ENCODE measurements at regions not wholly inside any gene's neighbourhood (a gene's known extent, or its start where the extent isn't known, plus 50 kb on each side); places are given as distances from the start of the nearest gene placed in this dataset.

DNA sequence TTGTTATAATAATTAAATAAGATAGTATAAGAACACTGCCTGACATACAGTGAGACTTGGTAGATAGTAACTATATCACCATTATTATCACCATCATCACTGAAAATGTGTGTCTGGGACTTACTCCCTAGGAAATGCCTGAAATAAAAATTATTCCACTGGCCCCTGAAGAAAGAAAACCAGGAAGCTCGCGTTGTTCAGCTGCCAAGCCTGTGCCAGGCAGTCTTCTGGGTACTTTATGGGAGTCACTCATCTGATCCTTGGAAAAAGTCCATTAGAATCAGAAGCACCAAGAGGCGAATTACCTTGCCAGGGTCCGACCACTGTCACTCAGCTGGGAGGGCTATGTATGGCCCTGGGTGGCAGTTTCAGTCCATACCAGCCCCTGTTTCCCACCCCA is 220.3 kb upstream of the TPM1 start:
- Mint-ChIP-seq H3K36me3 (ENCODE audit: unreplicated experiment) (no peaks in the 10 kb centered on the region), H3K27me3 (ENCODE audit: unreplicated experiment) (no peaks in the 10 kb centered on the region), H3K9me3 (ENCODE audit: unreplicated experiment) (no peaks in the 10 kb centered on the region), H3K4me3 (ENCODE audit: unreplicated experiment) (no peak overlapping the region), H3K4me1 (ENCODE audit: unreplicated experiment) (peaks cover 25% of the 10 kb centered on the region), H3K27ac (ENCODE audit: unreplicated experiment) (no peak overlapping the region)
- no peak for DNase-seq (ENCODE audit: extremely low spot score, unreplicated experiment)
- no peak for TF ChIP-seq CTCF (IDR thresholded peaks at IDR 0.05)

DNA sequence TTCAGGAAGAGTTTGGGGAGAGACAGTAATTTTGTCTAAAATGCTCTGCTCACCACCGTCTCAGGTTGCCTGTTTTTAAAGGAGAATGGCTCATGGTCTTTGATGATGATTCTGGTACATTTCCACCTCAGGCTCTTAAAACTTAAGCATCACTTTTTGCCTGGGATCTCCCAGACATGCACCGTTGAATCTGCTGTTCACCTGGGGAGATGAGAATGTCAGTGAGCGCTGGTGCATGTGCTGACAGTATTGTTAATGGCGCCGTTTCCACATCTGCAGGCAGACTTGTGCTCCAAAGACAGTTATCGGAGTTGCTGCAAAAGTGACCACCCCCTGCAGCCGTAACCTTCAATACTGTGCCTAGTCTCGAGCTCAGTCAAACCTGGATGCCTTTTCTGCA is 219.0 kb upstream of the TPM1 start:
- H3K4me1 Mint-ChIP-seq (ENCODE audit: unreplicated experiment), result peaks cover 25% of the 10 kb centered on the region
- no peaks in the 10 kb centered on the region for H3K36me3 Mint-ChIP-seq (ENCODE audit: unreplicated experiment)
- H3K27me3 Mint-ChIP-seq (ENCODE audit: unreplicated experiment), result no peaks in the 10 kb centered on the region
- no peaks in the 10 kb centered on the region for H3K9me3 Mint-ChIP-seq (ENCODE audit: unreplicated experiment)
- DNase-seq (ENCODE audit: extremely low spot score, unreplicated experiment), result no peak
- no peak for TF ChIP-seq CTCF (IDR thresholded peaks at IDR 0.05)
- H3K4me3 Mint-ChIP-seq (ENCODE audit: unreplicated experiment), result no peak overlapping the region
- peak overlapping the region; percentile 61 for H3K27ac Mint-ChIP-seq (ENCODE audit: unreplicated experiment)

GRCh38 chr15:62824111-62825015 is 218.2 kb upstream of the TPM1 start:
- H3K27ac Mint-ChIP-seq (ENCODE audit: unreplicated experiment), result peak overlapping the region; percentile 61

DNA sequence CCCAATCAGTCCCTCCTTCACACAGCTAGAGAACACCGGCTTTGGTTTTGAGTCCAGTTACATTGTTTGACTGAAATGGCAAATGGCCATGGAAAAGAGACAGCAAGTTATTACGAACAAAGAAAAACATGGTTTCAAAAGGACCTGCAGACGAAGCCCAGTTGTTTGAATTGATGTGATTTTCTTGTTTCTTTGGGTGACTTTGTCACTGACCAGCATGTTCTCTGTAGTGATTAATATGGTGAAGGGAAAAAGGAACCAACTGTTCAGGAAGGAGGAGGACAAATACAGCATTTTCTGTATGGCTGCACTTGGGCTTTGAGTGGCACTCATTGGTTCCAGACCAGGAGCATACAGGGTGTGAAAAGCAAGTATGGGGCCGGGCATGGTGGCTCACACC is 217.4 kb upstream of the TPM1 start:
- no peak for DNase-seq (ENCODE audit: extremely low spot score, unreplicated experiment)
- no peak overlapping the region for H3K27ac Mint-ChIP-seq (ENCODE audit: unreplicated experiment)
- TF ChIP-seq CTCF (IDR thresholded peaks at IDR 0.05), result no peak
- H3K27me3 Mint-ChIP-seq (ENCODE audit: unreplicated experiment), result no peaks in the 10 kb centered on the region
- H3K4me3 Mint-ChIP-seq (ENCODE audit: unreplicated experiment), result no peak overlapping the region
- H3K9me3 Mint-ChIP-seq (ENCODE audit: unreplicated experiment), result no peaks in the 10 kb centered on the region
- peaks cover 27% of the 10 kb centered on the region for H3K4me1 Mint-ChIP-seq (ENCODE audit: unreplicated experiment)
- peaks cover 1% of the 10 kb centered on the region for H3K36me3 Mint-ChIP-seq (ENCODE audit: unreplicated experiment)

More at GRCh38 chr15:62824111-62825015, 218.2 kb upstream of the TPM1 start:
- no peaks in the 10 kb centered on the region for H3K9me3 Mint-ChIP-seq (ENCODE audit: unreplicated experiment)
- no peaks in the 10 kb centered on the region for H3K27me3 Mint-ChIP-seq (ENCODE audit: unreplicated experiment)
- H3K4me1 Mint-ChIP-seq (ENCODE audit: unreplicated experiment), result peaks cover 25% of the 10 kb centered on the region
- H3K36me3 Mint-ChIP-seq (ENCODE audit: unreplicated experiment), result no peaks in the 10 kb centered on the region
- H3K4me3 Mint-ChIP-seq (ENCODE audit: unreplicated experiment), result no peak overlapping the region
- no peak for TF ChIP-seq CTCF (IDR thresholded peaks at IDR 0.05)
- no peak for DNase-seq (ENCODE audit: extremely low spot score, unreplicated experiment)

DNA sequence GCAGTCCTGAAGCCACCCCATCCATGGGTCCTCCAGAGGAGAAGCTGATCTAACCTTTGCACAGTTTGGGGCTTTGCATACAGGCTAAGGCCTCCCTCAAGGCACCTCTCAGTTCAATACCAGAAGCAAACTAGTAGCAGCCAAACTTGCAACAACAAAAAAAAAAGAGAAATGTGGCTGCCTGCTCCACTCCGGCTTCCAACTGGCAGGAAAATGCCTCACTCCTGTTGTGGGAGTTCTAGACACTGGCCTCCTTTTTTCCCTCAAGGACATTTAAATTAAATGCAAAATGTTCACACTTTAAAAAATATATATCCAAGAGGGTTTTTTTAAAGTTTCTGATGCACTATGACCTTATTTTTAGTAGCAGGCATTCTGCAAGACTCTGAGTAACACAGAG is 216.0 kb upstream of the TPM1 start:
- no peak for DNase-seq (ENCODE audit: extremely low spot score, unreplicated experiment)
- H3K4me3 Mint-ChIP-seq (ENCODE audit: unreplicated experiment), result no peak overlapping the region
- TF ChIP-seq CTCF (IDR thresholded peaks at IDR 0.05), result no peak
- H3K9me3 Mint-ChIP-seq (ENCODE audit: unreplicated experiment), result no peaks in the 10 kb centered on the region
- peaks cover 25% of the 10 kb centered on the region for H3K4me1 Mint-ChIP-seq (ENCODE audit: unreplicated experiment)
- H3K27ac Mint-ChIP-seq (ENCODE audit: unreplicated experiment), result no peak overlapping the region
- H3K36me3 Mint-ChIP-seq (ENCODE audit: unreplicated experiment), result peaks cover 1% of the 10 kb centered on the region
- no peaks in the 10 kb centered on the region for H3K27me3 Mint-ChIP-seq (ENCODE audit: unreplicated experiment)

All from osteocyte (in vitro differentiated cells).